ENCODE measurements at regions not wholly inside any gene's neighbourhood (a gene's known extent, or its start where the extent isn't known, plus 50 kb on each side); places are given as distances from the start of the nearest gene placed in this dataset.

DNA sequence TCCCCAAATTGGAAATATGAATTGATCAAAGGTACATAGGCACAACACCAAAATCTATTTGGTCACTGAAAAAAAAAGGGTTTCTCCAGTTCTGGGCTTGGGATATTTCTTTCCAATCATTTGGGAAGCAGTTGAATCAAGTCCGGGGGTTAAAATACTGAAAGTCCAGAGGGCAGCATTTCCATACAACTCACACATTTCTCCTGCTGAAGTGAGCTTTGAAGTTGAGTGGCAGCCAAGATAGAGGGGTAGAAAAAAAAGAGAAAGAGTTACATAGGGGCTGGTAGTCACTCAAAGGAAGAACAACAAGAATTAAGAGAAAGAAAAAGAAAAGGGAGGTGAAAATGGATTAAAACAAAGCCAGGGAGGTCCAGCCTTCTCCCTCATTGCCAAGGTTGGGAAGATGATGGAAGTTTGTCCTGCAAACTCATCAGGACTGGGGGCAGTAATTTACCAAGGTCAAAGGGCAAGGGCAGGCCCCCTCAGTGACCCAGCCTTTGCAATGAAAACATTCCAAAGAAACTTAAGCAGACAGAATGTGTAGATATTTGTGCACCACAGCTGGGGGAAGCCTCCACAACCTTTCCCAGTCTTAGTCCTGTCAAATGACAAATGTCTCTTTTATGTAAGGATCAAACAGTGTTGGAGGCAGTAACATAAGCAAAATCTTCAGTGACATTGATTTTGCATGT, 525.3 kb upstream of the JARID2 start:
- no peak overlapping the region for H3K4me3 ChIP-seq (ENCODE audit: low read length)
- no peaks in the 10 kb centered on the region for H3K9me3 ChIP-seq (ENCODE audit: control insufficient read depth, low read depth, low read length)
- H3K4me1 ChIP-seq (ENCODE audit: control insufficient read depth, low read depth, low read length), result peaks cover 6% of the 10 kb centered on the region
- no peaks in the 10 kb centered on the region for H3K36me3 ChIP-seq (ENCODE audit: control insufficient read depth, low read depth, low read length)
- no peaks in the 10 kb centered on the region for H3K27me3 ChIP-seq (ENCODE audit: control insufficient read depth, insufficient read depth, low read length)
- H3K27ac ChIP-seq (ENCODE audit: low read length), result no peak overlapping the region
- no peak overlapping the region for H3K9ac ChIP-seq (ENCODE audit: low read length)

DNA sequence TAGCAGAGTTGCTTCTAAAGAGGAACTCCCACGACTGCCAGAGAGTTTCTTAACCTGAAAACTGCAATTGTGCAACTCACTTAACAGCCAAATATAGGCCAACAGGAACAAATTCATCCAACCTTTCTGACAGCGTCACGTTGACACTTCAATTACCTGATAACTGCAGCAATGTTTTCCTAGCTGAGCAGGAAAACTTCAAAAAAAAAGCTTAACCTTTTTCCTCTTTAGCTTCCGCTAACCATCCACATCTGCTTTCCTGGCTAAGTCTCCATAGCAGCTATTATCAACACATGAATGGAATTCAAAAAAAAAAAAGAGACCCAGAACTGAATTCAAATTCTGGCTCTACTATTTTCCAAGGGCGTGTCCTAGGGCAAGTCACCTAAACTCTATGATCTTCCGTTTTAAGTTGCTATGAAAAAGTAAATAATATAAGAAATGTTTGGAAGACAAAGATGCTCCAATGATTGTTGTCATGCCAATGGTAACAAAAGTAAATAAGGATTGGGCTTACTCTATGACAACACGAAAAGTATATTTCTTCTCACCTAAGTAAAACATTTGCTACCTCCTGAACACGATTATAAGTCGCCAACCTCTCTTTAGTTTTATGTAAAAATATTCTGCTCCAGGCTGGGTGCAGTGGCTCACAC, 524.6 kb upstream of the JARID2 start:
- Histone ChIP-seq H3K9ac (ENCODE audit: low read length) (no peak overlapping the region), H3K27ac (ENCODE audit: low read length) (no peak overlapping the region), H3K27me3 (ENCODE audit: control insufficient read depth, insufficient read depth, low read length) (no peaks in the 10 kb centered on the region)

GRCh38 chr6:14722001-14722562, 523.8 kb upstream of the JARID2 start:
- Histone ChIP-seq H3K27me3 (ENCODE audit: control insufficient read depth, insufficient read depth, low read length) (no peaks in the 10 kb centered on the region), H3K36me3 (ENCODE audit: control insufficient read depth, low read depth, low read length) (no peaks in the 10 kb centered on the region), H3K27ac (ENCODE audit: low read length) (no peak overlapping the region), H3K4me3 (ENCODE audit: low read length) (no peak overlapping the region), H3K9me3 (ENCODE audit: control insufficient read depth, low read depth, low read length) (no peaks in the 10 kb centered on the region), H3K9ac (ENCODE audit: low read length) (no peak overlapping the region), H3K4me1 (ENCODE audit: control insufficient read depth, low read depth, low read length) (peaks cover 6% of the 10 kb centered on the region)

More for the DNA sequence above, 524.6 kb upstream of the JARID2 start:
- H3K9me3 ChIP-seq (ENCODE audit: control insufficient read depth, low read depth, low read length), result no peaks in the 10 kb centered on the region
- no peaks in the 10 kb centered on the region for H3K36me3 ChIP-seq (ENCODE audit: control insufficient read depth, low read depth, low read length)
- peaks cover 6% of the 10 kb centered on the region for H3K4me1 ChIP-seq (ENCODE audit: control insufficient read depth, low read depth, low read length)
- H3K4me3 ChIP-seq (ENCODE audit: low read length), result no peak overlapping the region

- no peaks in the 10 kb centered on the region for H3K36me3 ChIP-seq (ENCODE audit: control insufficient read depth, low read depth, low read length)
- H3K27me3 ChIP-seq (ENCODE audit: control insufficient read depth, insufficient read depth, low read length), result no peaks in the 10 kb centered on the region
- H3K4me3 ChIP-seq (ENCODE audit: low read length), result no peak overlapping the region
- H3K4me1 ChIP-seq (ENCODE audit: control insufficient read depth, low read depth, low read length), result peaks cover 6% of the 10 kb centered on the region
- no peaks in the 10 kb centered on the region for H3K9me3 ChIP-seq (ENCODE audit: control insufficient read depth, low read depth, low read length)
- no peak overlapping the region for H3K27ac ChIP-seq (ENCODE audit: low read length)
- no peak overlapping the region for H3K9ac ChIP-seq (ENCODE audit: low read length)
These were observed 523.2 kb upstream of the JARID2 start for GRCh38 chr6:14722704-14723103.

DNA sequence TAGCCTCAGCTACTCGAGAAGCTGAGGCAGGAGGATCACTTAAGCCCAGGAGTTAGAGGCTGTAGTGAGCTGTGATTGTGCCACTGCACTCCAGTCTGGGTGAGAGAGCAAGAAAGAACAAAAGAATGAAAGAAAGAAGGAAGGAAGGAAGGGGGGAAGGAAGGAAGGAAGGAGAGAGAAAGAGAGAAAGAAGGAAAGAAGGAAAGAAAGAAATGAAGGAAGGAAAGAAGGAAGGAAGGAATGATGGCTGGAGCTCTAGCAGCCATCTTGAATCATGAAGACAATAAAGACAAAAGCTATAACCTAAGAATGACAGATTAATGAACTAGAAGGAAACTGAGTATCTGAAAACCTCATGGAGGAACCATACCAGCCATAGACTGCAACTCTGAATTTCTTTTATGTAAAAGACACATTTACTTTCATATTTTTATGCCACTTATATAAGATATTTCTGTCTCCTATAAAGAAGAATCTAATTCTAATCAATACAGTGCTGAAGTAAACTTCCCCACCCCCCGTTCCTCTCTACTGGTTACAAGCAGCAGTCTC, 522.3 kb upstream of the JARID2 start:
- Histone ChIP-seq H3K4me1 (ENCODE audit: control insufficient read depth, low read depth, low read length) (peaks cover 6% of the 10 kb centered on the region), H3K36me3 (ENCODE audit: control insufficient read depth, low read depth, low read length) (no peaks in the 10 kb centered on the region), H3K27ac (ENCODE audit: low read length) (no peak overlapping the region), H3K9me3 (ENCODE audit: control insufficient read depth, low read depth, low read length) (no peaks in the 10 kb centered on the region), H3K9ac (ENCODE audit: low read length) (no peak overlapping the region), H3K4me3 (ENCODE audit: low read length) (no peak overlapping the region), H3K27me3 (ENCODE audit: control insufficient read depth, insufficient read depth, low read length) (no peaks in the 10 kb centered on the region)

- no peak overlapping the region for H3K9ac ChIP-seq (ENCODE audit: low read length)
- H3K36me3 ChIP-seq (ENCODE audit: control insufficient read depth, low read depth, low read length), result no peaks in the 10 kb centered on the region
- no peak overlapping the region for H3K4me3 ChIP-seq (ENCODE audit: low read length)
- no peaks in the 10 kb centered on the region for H3K9me3 ChIP-seq (ENCODE audit: control insufficient read depth, low read depth, low read length)
- H3K27me3 ChIP-seq (ENCODE audit: control insufficient read depth, insufficient read depth, low read length), result no peaks in the 10 kb centered on the region
- peaks cover 12% of the 10 kb centered on the region for H3K4me1 ChIP-seq (ENCODE audit: control insufficient read depth, low read depth, low read length)
- H3K27ac ChIP-seq (ENCODE audit: low read length), result no peak overlapping the region
These were observed 521.3 kb upstream of the JARID2 start for GRCh38 chr6:14724549-14724948.

DNA sequence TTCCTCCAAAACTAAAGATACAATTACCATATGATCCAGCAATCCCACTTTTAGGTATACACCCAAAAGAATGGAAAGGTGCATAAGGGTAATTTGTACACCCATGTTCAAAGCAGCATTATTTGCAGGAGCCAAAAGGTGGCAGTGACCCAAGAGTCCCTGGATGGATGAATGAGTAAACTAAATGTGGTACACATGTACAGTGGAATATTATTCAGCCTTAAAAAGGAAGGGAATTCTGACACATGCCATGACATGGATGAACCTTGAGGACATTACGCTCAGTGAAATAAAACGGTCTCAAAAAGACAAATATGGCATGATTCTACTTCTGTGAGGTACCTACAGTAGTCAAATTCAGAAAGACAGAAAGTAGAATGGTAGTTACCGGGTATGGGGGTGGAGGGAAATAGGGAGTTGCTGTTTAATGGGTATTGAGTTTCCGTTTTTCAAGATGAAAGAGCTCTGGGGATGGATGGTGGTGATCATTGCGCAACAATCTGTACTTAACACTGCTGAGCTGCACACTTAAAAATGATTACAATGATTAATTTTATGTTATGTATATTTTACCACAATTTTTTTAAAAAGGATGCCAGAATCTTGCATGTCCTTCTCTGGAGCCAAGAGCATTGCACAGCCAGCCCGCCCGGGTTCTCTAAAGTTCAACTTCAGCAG, 518.9 kb upstream of the JARID2 start:
- no peaks in the 10 kb centered on the region for H3K36me3 ChIP-seq (ENCODE audit: control insufficient read depth, low read depth, low read length)
- H3K4me1 ChIP-seq (ENCODE audit: control insufficient read depth, low read depth, low read length), result peaks cover 9% of the 10 kb centered on the region
- H3K4me3 ChIP-seq (ENCODE audit: low read length), result no peak overlapping the region
- no peak overlapping the region for H3K27ac ChIP-seq (ENCODE audit: low read length)
- no peak overlapping the region for H3K9ac ChIP-seq (ENCODE audit: low read length)
- no peaks in the 10 kb centered on the region for H3K27me3 ChIP-seq (ENCODE audit: control insufficient read depth, insufficient read depth, low read length)
- no peaks in the 10 kb centered on the region for H3K9me3 ChIP-seq (ENCODE audit: control insufficient read depth, low read depth, low read length)

DNA sequence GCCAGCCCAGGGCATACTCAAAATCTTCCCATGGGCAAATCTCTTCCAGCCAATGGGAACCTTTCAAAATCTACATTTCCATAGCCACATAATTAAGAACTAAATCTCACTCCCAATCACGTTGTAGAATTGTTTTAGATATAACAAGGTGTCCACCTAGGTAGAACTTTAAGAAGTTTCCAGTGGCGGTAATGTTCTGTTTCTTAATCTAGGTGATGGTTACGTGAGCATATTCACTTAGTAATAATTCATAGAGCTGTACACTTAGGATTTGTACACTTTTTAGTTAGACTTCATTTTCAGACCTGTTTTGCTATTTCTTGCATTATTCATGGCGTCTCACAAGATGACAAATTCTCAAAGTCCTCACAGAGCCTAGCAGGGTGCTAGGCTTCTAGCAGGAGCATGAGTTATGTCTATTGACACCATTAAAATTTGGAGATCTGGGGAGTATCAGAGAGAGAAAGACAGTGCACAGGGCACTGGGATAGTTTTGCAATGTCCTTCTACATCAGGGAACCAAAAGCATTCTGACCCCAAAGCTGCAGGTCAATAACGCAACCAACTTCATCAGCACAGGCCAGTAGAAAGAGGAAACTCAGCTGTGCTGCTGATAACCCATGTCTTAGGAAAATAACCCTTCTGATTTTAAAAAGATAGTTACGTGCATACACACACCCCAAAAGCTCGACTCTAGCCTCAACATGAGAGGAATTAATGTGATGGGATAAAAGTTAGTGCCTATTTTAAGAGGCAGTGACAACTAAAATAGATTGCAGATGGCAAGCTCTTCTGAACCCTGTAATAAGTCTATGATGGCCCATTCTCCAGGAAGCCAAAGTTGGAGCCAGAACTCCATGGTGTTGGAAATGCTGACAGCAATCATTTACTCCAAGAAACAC, 518.1 kb upstream of the JARID2 start:
- no peak overlapping the region for H3K9ac ChIP-seq (ENCODE audit: low read length)
- H3K4me3 ChIP-seq (ENCODE audit: low read length), result no peak overlapping the region
- no peaks in the 10 kb centered on the region for H3K27me3 ChIP-seq (ENCODE audit: control insufficient read depth, insufficient read depth, low read length)
- H3K9me3 ChIP-seq (ENCODE audit: control insufficient read depth, low read depth, low read length), result no peaks in the 10 kb centered on the region
- peaks cover 13% of the 10 kb centered on the region for H3K4me1 ChIP-seq (ENCODE audit: control insufficient read depth, low read depth, low read length)
- H3K36me3 ChIP-seq (ENCODE audit: control insufficient read depth, low read depth, low read length), result no peaks in the 10 kb centered on the region
- H3K27ac ChIP-seq (ENCODE audit: low read length), result no peak overlapping the region

DNA sequence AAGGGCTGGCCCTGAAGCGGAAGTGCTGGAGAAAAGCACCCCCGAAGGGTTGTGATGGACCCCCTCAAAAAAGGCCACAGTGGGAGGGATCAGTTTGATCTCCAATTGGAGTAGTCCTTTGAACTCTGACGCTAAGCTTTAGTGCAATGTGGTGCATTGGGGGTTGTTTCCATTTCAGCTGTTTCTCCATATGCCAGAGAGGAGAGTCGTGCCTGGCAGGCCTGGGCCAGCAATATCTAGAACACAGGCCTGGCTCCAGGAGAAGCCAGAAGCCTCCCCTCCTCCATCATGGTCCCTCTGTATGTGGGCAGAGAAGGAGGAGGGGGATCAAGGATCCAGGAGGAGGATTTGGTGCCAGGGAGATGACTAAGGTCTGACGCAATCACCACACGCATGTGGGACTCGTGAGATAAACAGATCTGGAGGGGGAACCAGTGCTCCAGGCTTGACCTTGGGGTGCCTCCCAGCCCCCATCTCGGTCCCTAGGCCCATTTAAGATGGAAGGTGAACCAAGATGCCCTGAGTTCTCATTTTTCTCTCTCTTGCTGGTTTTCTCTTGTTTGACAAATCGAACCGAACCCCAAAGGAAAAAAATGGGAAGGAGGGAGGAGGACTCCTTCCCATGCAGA, 517.4 kb upstream of the JARID2 start:
- Histone ChIP-seq H3K4me1 (ENCODE audit: control insufficient read depth, low read depth, low read length) (peaks cover 19% of the 10 kb centered on the region), H3K36me3 (ENCODE audit: control insufficient read depth, low read depth, low read length) (no peaks in the 10 kb centered on the region), H3K9ac (ENCODE audit: low read length) (no peak overlapping the region), H3K27ac (ENCODE audit: low read length) (no peak overlapping the region), H3K9me3 (ENCODE audit: control insufficient read depth, low read depth, low read length) (no peaks in the 10 kb centered on the region), H3K4me3 (ENCODE audit: low read length) (no peak overlapping the region), H3K27me3 (ENCODE audit: control insufficient read depth, insufficient read depth, low read length) (no peaks in the 10 kb centered on the region)

- peaks cover 19% of the 10 kb centered on the region for H3K4me1 ChIP-seq (ENCODE audit: control insufficient read depth, low read depth, low read length)
- H3K9ac ChIP-seq (ENCODE audit: low read length), result no peak overlapping the region
These were observed 516.6 kb upstream of the JARID2 start for GRCh38 chr6:14729129-14729871.

More at GRCh38 chr6:14729129-14729871, 516.6 kb upstream of the JARID2 start:
- no peaks in the 10 kb centered on the region for H3K9me3 ChIP-seq (ENCODE audit: control insufficient read depth, low read depth, low read length)
- no peak overlapping the region for H3K27ac ChIP-seq (ENCODE audit: low read length)
- no peaks in the 10 kb centered on the region for H3K36me3 ChIP-seq (ENCODE audit: control insufficient read depth, low read depth, low read length)
- no peaks in the 10 kb centered on the region for H3K27me3 ChIP-seq (ENCODE audit: control insufficient read depth, insufficient read depth, low read length)
- H3K4me3 ChIP-seq (ENCODE audit: low read length), result no peak overlapping the region

Data from iPS-18a (cell line).